HG03571 (cell line): ENCODE measurements at regions not wholly inside any gene's neighbourhood (a gene's known extent, or its start where the extent isn't known, plus 50 kb on each side); places are given as distances from the start of the nearest gene placed in this dataset.

Experiments used
- ATAC-seq: cut with Tn5 transposase; IDR thresholded peaks from one replicate; pipeline ENCODE4 v1.9.1; 2021; ENCODE audit not compliant: unreplicated experiment

DNA sequence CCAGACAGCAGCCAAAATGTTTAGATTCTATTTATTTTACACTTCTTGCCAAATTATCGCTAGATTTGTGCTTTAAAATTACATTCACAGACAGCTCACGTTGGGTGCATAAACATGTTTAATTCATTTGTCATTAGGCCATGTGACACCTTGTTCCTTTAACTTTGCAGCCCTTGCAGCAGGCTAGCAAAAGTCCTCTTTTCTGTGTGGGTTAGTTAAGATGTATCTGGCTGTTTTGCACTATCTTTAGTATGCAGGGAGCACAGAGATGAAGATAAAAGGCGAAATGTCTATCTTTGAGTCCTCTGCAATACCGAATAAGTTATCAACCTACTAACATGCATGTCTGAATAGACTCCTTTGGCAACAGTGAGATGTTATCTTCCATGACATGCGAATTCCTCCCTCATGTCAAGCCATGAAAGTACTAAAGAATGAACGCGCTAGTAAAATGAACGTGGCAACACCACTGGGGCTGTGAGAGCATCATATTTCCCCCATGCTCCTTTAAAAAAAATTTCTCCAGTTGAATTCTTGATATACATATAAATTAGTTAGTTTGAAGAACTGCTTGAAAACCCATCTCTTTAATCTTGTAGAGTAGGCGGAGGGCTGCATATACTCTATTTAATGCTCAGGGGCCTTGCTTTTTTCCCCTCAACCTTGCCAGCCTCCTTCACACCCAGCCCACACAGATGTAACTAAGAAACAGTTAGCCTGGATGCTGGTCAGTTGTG, 620.4 kb upstream of the NR2F2 start:
- no peak for ATAC-seq

DNA sequence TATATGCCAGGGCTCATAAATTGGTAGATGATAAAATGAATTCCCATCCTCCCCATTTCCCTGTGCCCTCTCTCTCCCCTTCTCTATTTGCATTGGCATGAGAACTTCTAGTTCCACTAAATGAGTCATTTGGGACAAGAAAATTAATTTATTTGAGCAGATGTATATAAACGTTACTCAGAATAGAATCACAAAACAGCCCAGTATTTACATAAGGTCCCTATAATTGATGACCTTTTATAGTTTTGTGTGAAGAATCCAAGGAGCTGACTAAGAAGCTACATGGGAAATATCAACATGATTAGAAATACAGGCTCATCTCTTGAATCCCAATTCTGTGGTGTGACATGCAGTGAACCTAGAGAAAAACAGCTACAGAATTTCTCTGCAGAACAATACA, 617.7 kb upstream of the NR2F2 start:
- ATAC-seq: no peak

- ATAC-seq: no peak
These were observed 617.2 kb upstream of the NR2F2 start for GRCh38 chr15:95713324-95713723.

DNA sequence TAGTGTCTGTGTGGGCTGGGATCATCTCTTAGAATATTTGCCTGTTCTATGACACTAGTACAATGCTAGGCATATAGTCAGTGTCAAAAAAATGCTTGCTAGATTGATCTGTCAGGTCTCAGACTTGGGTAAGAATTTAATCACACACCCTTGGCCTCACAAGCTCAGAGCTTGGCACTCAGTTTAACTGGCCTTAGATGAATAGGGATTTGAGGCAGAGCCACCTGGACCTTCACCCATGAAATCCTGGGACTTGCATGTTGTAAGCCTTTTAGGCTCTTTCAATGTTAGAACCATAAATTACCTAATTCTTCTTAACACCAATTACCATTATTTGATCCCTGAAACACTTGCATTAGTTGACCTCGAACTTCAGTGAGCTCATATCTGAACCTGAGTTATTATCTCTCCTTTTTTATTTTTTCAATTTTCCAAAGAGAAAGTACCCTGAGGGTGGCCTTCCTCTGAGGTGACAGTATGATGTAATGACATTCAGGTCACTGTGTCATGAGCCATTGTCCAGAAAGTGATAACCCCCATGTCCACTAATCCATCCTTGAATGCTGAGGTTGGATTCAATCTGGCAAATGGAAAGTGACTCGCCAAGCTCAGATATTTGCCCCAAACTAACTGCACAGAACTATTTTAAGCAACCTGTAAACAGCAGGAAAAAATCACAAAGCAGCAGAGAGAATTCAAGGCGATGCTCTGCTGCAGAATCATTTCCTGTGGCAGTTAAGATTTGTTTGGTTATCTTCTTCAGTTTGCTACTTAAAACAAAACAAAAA, 615.2 kb upstream of the NR2F2 start:
- ATAC-seq: no peak

DNA sequence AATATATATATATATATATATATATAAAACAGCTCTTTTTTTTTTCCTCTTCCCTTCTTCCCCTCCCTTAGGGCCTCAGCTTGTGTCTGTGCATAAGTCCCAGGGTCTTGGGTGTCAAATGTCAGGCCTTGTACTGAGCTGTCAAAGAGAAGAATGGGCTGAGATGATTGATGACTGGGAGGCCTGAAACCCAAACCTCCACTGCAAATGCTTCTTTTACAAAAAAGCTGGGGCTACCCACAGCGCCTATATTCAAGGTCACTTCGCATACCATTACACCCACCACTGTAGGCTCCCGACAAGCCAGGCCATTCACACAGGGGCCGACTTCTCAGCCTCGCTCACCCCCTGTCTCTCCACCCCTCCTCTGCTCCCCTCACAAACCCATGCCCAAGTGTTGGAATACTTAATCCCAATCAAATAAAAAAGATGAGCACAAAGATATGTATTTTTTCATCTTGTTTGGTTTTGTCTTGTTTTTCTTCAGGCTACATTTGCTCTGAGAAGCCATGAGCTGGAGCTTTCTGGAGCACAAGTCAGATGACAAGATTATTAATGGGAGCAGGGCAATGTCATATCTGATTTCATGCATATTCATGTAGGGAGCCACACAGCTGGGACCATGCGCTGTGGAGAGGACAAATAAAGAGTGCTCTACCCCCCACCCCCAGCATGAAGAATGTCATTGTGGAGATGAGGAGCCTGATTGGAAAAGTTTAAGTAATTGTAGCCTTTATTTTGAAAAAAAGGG, 614.4 kb upstream of the NR2F2 start:
- no peak for ATAC-seq

- no peak for ATAC-seq
These were observed 613.8 kb upstream of the NR2F2 start for GRCh38 chr15:95716708-95717107.

DNA sequence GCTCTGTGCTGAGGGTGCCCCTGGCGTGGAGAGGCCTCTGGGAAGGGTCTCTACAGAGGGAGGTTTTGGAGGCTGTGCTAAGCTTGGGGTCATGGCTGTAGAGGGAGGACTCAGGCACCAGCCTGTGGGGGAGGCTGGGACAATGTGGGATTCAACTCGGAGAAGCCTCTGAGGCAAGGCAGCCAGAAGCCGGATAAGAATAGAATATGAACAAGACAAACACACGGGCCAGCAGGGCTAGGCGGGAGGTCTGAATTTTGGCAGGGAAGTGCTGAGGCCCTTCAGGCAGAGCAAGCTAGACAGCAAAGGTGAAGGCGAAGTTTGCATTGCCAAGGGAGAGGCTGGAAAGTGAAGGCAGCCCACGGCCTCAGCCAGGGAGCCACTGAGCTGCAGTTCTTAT, 612.1 kb upstream of the NR2F2 start:
- ATAC-seq: no peak

GRCh38 chr15:95724908-95725633, 605.4 kb upstream of the NR2F2 start:
- ATAC-seq: no peak

- no peak for ATAC-seq
These were observed 603.6 kb upstream of the NR2F2 start for GRCh38 chr15:95726891-95727290.

- ATAC-seq: no peak
These were observed 596.6 kb upstream of the NR2F2 start for GRCh38 chr15:95733931-95734330.

GRCh38 chr15:95734422-95735316, 595.8 kb upstream of the NR2F2 start:
- ATAC-seq: no peak

GRCh38 chr15:95737060-95737459, 593.4 kb upstream of the NR2F2 start:
- ATAC-seq: no peak

DNA sequence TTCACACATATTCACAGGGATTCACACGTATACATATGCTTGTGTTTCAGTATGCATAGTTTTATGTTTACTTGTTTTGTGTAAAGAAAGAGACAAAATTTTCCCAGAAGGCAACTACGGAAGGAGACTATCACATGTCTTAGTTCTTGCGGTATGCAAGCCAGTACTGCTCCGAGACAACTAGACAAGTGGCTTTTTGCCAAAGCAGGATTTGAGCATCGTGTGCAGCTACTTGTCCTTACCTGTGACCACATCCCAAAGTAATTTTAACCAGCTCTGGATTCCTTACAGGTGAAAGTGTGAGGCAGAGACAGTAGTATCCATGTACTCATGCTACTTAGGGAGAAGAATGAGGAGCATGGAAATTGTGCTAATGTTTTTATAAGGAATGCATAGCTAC, 591.4 kb upstream of the NR2F2 start:
- no peak for ATAC-seq

DNA sequence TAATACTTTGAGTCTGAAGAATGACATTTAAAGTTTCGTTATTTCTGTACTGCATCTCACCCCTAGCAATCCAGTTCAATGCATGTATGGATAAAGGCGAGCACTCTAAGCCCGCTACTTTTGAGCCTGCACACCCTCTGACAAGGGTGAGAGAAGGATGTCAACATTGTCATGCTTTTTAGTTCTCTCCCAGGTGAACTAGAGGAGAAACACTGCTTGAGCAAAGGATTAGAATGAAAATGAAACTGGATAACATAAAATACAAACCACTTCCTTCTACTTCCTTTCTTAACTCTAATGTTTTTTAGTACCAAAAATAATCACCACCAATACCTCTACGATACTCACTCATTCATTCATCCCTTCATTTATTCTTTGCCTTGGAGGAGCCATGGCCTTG, 588.7 kb upstream of the NR2F2 start:
- ATAC-seq: no peak

GRCh38 chr15:95742256-95742655, 588.2 kb upstream of the NR2F2 start:
- no peak for ATAC-seq

- no peak for ATAC-seq
These were observed 587.7 kb upstream of the NR2F2 start for GRCh38 chr15:95742836-95743235.

DNA sequence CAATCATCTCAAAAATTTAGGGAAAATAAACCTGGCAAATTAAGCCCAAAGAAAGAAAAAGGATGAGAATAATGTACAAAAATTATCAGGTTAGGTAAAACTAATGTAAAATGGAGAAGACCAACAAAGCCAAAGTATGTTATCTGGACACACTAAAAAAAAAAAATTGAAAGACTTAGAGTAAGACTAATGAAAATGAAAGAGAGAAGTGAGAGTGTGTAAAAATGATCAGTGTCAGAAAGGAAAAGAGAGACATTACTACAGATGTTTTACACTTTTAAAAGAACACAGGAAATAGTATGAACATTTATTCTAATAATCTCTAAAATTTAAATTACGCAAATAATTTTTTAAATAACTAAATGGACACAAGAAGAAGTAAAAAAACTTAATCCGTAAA, 573.3 kb upstream of the NR2F2 start:
- no peak for ATAC-seq

DNA sequence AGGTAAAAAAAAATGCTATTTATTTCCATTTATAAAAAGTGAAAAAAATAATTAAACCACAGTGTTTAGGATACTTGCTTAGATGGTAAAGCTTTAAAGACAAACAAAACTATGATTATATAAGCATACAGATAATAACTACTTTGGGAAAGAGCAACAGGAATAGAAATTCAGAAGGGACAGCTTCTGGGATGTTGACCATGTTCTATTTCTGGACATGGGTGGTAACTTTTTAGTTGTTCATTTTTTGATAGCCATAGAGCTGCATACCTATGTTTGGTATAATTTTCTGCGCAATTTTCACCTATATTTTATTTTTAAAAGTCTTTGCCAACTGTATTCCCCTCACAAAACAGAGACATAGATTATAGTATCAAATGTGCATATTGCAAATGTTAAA, 572.0 kb upstream of the NR2F2 start:
- no peak for ATAC-seq

DNA sequence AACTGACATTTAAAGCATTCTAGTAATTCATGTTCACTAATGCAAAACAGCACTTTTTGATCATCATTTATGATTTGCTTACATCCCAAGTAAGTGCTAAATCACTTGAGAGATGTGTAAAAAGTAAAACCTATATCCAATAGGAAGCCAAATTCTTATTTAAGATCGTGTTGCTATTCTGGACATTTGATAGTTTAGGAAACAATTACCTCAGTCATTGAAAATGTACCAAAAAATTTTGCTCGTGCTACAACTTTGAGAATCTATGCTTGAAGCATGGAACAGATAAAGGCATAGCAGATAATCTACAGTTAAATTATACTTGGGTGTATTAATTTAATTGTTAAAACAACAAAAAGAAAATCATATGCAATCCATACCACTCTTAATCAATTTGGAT, 571.6 kb upstream of the NR2F2 start:
- no peak for ATAC-seq

DNA sequence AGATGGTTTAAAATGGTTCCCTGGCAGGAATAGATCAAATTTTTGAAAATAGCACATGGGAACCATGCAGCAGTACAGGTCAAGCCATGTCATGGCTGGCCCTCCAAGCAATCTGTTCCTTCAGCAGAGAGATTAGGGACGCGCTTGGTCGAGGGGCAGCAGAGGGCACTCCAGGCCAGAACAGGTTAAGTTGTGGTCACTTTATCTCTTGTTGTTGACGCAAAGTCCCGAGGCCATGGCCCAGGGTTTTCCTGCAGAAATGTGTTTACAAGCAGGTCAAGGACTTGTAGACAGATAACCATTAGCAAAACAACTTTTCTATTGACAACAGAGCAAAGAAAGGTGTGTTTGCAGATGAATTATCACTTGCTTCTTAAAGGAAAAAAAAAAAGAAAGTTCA, 570.0 kb upstream of the NR2F2 start:
- no peak for ATAC-seq
